ENCODE measurements at regions not wholly inside any gene's neighbourhood (a gene's known extent, or its start where the extent isn't known, plus 50 kb on each side); places are given as distances from the start of the nearest gene placed in this dataset.

- no peak for DNase-seq
Observed at GRCh38 chr11:29029452-29029851, 921.3 kb downstream of the METTL15 start.

- DNase-seq = no peak
Observed at GRCh38 chr11:29027436-29027835, 919.2 kb downstream of the METTL15 start.

GRCh38 chr11:29026286-29026685 lies 918.1 kb downstream of the METTL15 start:
- DNase-seq = no peak

GRCh38 chr11:29025001-29025400 lies 916.8 kb downstream of the METTL15 start:
- no peak for DNase-seq

DNA sequence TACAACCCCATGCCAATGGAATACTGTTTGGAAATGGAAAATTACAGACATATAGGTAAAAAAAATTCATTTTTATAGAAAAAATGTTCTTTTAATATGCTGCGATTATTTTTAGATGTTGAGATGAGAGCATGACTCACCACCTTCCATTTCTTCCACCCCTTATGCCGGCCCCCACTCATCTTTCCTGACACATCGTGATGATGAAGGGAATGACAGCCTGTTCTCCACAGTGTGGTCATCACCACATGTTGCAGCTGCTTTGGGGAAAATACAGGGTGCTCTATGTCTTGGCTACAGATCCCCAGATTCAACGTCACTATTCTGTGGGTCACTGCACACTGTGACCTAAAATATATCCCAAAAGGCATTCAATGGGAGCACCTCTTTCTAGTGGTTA lies 916.2 kb downstream of the METTL15 start:
- DNase-seq = no peak

- DNase-seq = no peak
Observed at GRCh38 chr11:29023761-29024160, 915.6 kb downstream of the METTL15 start.

GRCh38 chr11:29022676-29023075 lies 914.5 kb downstream of the METTL15 start:
- no peak for DNase-seq

DNA sequence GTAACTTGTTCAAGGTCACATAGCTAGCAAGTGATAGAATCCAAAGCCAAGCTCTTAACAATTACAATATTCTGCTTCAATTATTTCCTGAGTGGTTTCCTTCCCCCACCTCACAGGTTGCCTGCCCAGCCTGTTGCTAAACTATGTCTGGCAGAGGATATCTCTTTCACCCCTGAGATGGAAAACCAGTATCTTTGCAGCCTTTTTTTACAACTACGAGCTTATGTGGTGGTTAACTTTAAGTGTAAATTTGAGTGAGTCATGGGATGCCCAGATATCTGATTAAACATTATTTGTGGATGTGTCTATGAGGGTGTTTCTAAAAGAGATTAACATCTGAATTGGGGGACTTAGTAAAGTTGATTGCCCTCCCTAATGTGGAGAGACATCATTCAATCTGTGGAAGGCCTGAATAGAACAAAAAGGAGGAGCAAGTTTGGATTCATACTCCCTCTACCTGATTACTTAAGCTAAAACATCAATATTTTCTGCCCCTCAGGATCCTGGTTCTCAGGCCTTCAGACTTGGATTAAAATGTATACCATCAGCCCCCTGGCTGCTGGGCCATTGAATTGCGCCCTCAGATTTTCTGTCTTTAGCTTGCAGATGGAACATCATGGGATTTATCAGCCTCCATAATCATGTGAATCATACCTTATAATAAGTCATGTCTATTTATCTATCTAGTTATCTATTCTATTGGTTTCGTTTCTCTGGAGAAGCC lies 911.9 kb downstream of the METTL15 start:
- no peak for DNase-seq

DNA sequence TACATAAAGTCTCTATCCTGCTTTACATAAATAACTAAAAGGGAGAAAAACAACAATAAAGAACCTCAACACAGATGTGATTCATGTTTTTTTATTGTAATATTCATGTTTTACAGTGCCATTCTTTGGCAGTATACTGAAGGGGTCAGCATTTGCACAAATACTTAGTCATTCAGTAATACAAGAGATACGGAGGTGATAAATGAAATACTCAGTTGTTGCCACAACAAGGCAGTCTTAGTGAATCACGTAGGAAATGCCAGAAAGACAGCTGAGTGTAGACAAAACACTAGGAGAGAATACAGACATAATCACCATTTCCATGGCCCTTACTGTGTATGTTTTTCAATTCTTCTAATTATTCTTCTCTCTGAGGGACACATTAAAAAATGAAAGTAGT lies 910.4 kb downstream of the METTL15 start:
- no peak for DNase-seq

GRCh38 chr11:29017941-29018340 lies 909.8 kb downstream of the METTL15 start:
- no peak for DNase-seq

GRCh38 chr11:29012507-29012906 lies 904.3 kb downstream of the METTL15 start:
- DNase-seq = no peak

DNA sequence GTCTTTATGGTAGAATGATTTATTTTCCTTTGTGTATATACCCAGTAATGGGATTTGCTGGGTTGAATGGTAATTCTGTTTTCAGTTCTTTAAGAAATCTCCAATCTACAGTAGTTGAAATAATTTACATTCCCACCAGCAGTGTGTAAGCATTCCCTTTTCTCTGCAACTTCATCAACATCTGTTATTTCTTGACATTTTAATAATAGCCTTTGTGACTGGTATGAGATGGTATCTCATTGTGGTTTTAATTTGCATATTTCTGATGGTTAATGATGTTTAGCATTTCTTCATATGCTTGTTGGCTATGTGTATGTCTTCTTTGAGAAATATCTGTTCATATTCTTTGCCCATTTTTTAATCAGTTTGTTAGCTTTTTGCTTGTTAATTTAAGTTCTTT lies 901.2 kb downstream of the METTL15 start:
- DNase-seq = no peak

DNA sequence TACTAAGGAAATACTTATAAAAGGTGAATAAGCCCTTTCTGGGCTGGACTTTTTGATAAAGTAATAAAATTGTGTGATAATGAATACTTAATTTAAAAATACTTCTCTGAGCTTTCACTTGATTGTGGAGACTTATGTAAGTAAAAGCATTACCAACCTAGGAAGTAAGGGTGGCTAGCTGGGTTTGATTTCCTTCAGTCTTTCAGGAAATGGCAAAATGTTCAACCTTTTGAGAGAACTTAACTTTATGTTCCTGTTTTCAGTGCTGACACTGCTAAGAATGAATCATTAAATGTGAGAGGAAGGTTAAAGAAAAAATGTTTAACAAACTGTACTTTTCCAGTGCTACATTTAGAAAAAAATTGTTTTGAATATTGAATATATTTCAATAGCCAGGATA lies 900.3 kb downstream of the METTL15 start:
- no peak for DNase-seq

GRCh38 chr11:29006668-29007067 lies 898.5 kb downstream of the METTL15 start:
- no peak for DNase-seq

DNA sequence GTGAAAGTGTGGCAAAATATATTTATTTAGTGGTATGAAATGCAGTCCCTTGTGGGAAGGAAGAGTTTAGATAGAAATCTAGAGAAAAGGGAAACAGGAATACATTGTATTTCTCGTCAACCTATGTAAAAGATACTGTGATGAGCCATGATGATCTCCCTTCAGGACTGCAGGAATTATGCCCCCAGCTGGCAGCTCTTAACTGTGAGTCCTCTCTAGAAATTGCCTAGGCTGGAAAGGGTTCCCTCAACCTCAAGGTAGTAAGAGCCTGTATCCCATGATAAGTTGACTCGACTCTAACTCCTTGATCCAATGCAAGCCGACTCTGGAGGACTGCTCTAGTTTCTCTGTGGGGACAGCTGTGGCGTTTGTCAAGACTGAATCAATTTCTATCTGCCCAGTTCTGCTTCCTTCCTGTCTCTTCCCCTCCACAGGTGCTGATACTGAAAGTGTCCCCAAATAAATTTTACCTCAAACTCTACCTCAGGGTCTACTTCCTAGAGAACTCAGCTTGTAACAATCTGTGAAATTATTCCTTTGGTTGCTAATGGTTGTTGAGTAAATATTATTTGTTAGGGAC lies 897.3 kb downstream of the METTL15 start:
- DNase-seq = no peak

DNA sequence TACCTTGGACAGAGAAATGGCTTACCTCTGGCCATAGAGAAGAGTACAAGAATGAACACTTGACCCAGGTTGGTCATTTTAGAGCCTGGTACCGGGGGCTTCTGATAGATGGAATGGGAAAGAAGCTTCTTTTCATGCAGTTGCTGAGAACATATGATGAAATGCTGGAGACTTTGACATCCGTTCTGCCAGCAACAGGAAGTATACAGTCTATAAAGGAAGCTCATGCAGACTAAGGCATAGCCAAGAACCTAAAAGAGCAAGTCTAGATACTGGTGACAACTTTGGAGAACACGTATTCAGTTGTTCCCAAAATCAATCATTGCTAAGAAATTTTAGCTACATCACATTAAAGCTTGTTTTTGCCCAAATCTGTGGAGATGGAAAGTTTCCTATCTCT lies 894.6 kb downstream of the METTL15 start:
- DNase-seq = no peak

- no peak for DNase-seq
Observed at GRCh38 chr11:28999620-29000019, 891.4 kb downstream of the METTL15 start.

GRCh38 chr11:28992996-28993395 lies 884.8 kb downstream of the METTL15 start:
- no peak for DNase-seq

DNA sequence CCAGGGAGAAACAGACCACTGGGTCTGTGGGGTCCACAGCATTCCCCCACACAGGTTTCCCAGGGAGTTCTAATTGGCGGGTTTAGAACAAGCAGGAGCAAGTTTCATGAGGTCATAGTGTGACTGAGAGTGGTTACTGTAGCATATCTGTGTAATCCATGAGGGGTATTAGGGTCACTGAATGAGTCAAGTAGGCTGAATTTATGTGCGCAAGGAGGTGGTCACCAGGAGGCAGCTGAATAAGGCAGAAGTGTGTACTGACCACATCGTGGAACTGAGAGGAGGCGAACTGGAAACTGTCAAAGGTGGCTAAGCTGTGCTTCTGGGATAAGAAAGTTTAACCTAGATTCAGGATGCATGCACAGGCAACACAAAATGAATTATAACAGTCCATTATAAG lies 876.0 kb downstream of the METTL15 start:
- no peak for DNase-seq

- no peak for DNase-seq
Observed at GRCh38 chr11:28983780-28984179, 875.6 kb downstream of the METTL15 start.

GRCh38 chr11:28981381-28981780 lies 873.2 kb downstream of the METTL15 start:
- no peak for DNase-seq

DNA sequence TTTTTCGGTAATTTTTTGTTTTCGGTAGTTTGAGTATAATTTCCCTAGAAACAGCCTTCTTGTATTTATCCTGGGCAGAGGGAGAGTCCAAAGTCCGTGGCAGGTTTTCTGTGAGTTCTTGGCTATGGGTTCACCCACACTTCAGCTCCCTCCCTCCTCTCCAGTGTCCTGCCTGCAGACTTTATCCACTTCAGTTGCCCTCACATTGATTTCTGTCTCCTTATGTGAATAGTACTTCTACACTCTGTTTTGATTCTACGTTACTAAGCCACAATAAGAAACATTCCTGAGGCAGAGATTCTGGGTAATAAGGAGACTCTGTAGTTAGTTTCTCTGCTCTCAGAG lies 868.6 kb downstream of the METTL15 start:
- no peak for DNase-seq

GRCh38 chr11:28976012-28976800 lies 868.0 kb downstream of the METTL15 start:
- DNase-seq = no peak

- no peak for DNase-seq
Observed at GRCh38 chr11:28969832-28970231, 861.6 kb downstream of the METTL15 start.
